ENCODE measurements at regions not wholly inside any gene's neighbourhood (a gene's known extent, or its start where the extent isn't known, plus 50 kb on each side); places are given as distances from the start of the nearest gene placed in this dataset.
A peak's percentile ranks its signal among the peaks of the same experiment; 100 is the strongest.

GRCh38 chr21:33971492-33972013 is 55.9 kb upstream of the ATP5PO start (continued):
- TF ChIP-seq ZNF274 (IDR thresholded peaks at IDR 0.05; ENCODE audit: low read length) (no peak), ZNF274 (tag by site-specific recombination; IDR thresholded peaks at IDR 0.05; ENCODE audit: borderline replicate concordance) (no peak), ZNF488 (tag by site-specific recombination; IDR thresholded peaks at IDR 0.05) (no peak), KLF17 (tag by site-specific recombination; IDR thresholded peaks at IDR 0.05) (0 out of 2 replicates have a peak, but pooled peaks have one; percentile 50), ZNF132 (tag by site-specific recombination; IDR thresholded peaks at IDR 0.05; ENCODE audit: borderline replicate concordance) (no peak), SETDB1 (IDR thresholded peaks at IDR 0.05; ENCODE audit: insufficient read length, low read length) (no peak), ZSCAN18 (tag by site-specific recombination; IDR thresholded peaks at IDR 0.05) (no peak), HOXA7 (CRISPR knock-in tag; IDR thresholded peaks at IDR 0.05; ENCODE audit: borderline replicate concordance) (no peak), ZNF138 (tag by site-specific recombination; IDR thresholded peaks at IDR 0.05; ENCODE audit: borderline replicate concordance) (no peak), ZNF473 (tag by site-specific recombination; IDR thresholded peaks at IDR 0.05) (no peak), KLF9 (tag by site-specific recombination; IDR thresholded peaks at IDR 0.05; ENCODE audit: low read depth) (no peak), ZBTB8A (tag by site-specific recombination; IDR thresholded peaks at IDR 0.05) (peak; percentile 27; the same call in 1 of the 2 replicates), ZNF514 (tag by site-specific recombination; IDR thresholded peaks at IDR 0.05) (no peak), KLF16 (tag by site-specific recombination; IDR thresholded peaks at IDR 0.05) (no peak), ZNF521 (tag by site-specific recombination; IDR thresholded peaks at IDR 0.05) (no peak), ZFP3 (tag by site-specific recombination; IDR thresholded peaks at IDR 0.05; ENCODE audit: low read depth) (no peak), ZSCAN30 (tag by site-specific recombination; IDR thresholded peaks at IDR 0.05) (peak; percentile 78; the same call in 1 of the 2 replicates), FEZF1 (tag by site-specific recombination; IDR thresholded peaks at IDR 0.05) (peak; percentile 92), INSM2 (tag by site-specific recombination; IDR thresholded peaks at IDR 0.05) (peak; percentile 96), ZBTB1 (tag by site-specific recombination; IDR thresholded peaks at IDR 0.05) (0 out of 2 replicates have a peak, but pooled peaks have one; percentile 39), ZXDB (tag by site-specific recombination; IDR thresholded peaks at IDR 0.05) (peak; percentile 93), ZNF580 (tag by site-specific recombination; IDR thresholded peaks at IDR 0.05) (no peak), ZNF704 (tag by site-specific recombination; IDR thresholded peaks at IDR 0.05) (no peak), MEIS1 (CRISPR knock-in tag; IDR thresholded peaks at IDR 0.05; ENCODE audit: borderline replicate concordance) (no peak), AEBP2 (tag by site-specific recombination; IDR thresholded peaks at IDR 0.05; ENCODE audit: borderline replicate concordance) (no peak), ZNF239 (tag by site-specific recombination; IDR thresholded peaks at IDR 0.05) (peak; percentile 51; the same call in 1 of the 2 replicates), SP3 (tag by site-specific recombination; IDR thresholded peaks at IDR 0.05) (peak; percentile 36; the same call in 1 of the 2 replicates), ZNF37A (tag by site-specific recombination; IDR thresholded peaks at IDR 0.05) (no peak), SCRT1 (tag by site-specific recombination; IDR thresholded peaks at IDR 0.05; ENCODE audit: borderline replicate concordance) (no peak; the same call in 1 of the 2 replicates), SP7 (tag by site-specific recombination; IDR thresholded peaks at IDR 0.05) (peak; percentile 98), ZNF175 (tag by site-specific recombination; IDR thresholded peaks at IDR 0.05) (no peak), ZNF585B (tag by site-specific recombination; IDR thresholded peaks at IDR 0.05) (no peak)
